H9 (cell line): ENCODE measurements at regions not wholly inside any gene's neighbourhood (a gene's known extent, or its start where the extent isn't known, plus 50 kb on each side); places are given as distances from the start of the nearest gene placed in this dataset.
A peak's percentile ranks its signal among the peaks of the same experiment; 100 is the strongest.

Experiments used
- DNase-seq: peaks from one replicate; pipeline ENCODE4 v3.0.0-alpha.2; 2017
- H2AFZ ChIP-seq: one replicate; pipeline ENCODE4 v1.6.1; 2013; ENCODE audit warnings: mild to moderate bottlenecking, low read length, control low read depth, moderate library complexity
- H2AK5ac ChIP-seq: 2 replicates; pipeline ENCODE4 v1.6.1; 2013; ENCODE audit warnings: low read length, control low read depth, mixed read lengths; ENCODE audit not compliant: insufficient read length
- H2BK120ac ChIP-seq: one replicate; pipeline ENCODE4 v1.6.1; 2013; ENCODE audit warnings: low read depth, mild to moderate bottlenecking, low read length, control low read depth, inconsistent platforms; ENCODE audit not compliant: poor library complexity, severe bottlenecking
- H2BK12ac ChIP-seq: 2 replicates; pipeline ENCODE4 v1.6.1; 2013; ENCODE audit warnings: low read length, control low read depth, mixed read lengths, low read depth; ENCODE audit not compliant: insufficient read length
- H2BK15ac ChIP-seq: 2 replicates; pipeline ENCODE4 v1.6.1; 2013; ENCODE audit warnings: low read depth, low read length, control low read depth
- H2BK20ac ChIP-seq: one replicate; pipeline ENCODE4 v1.6.1; 2013; ENCODE audit warnings: low read depth, mild to moderate bottlenecking, low read length, control low read depth, inconsistent platforms; ENCODE audit not compliant: poor library complexity, severe bottlenecking
- H2BK5ac ChIP-seq: 2 replicates; pipeline ENCODE4 v1.6.1; 2013; ENCODE audit warnings: low read length, control low read depth, mixed read lengths; ENCODE audit not compliant: insufficient read length
- H3K14ac ChIP-seq: 2 replicates; pipeline ENCODE4 v1.6.1; 2013; ENCODE audit warnings: low read length, control low read depth; ENCODE audit not compliant: insufficient read depth
- H3K18ac ChIP-seq: 2 replicates; pipeline ENCODE4 v1.6.1; 2013; ENCODE audit warnings: low read depth, mild to moderate bottlenecking, mixed read lengths, low read length, control low read depth; ENCODE audit not compliant: insufficient read length
- H3K23ac ChIP-seq: 2 replicates; pipeline ENCODE4 v1.6.1; 2013; ENCODE audit warnings: low read length, control low read depth, mixed read lengths, low read depth; ENCODE audit not compliant: insufficient read length
- H3K23me2 ChIP-seq: 2 replicates; pipeline ENCODE4 v1.6.1; 2013; ENCODE audit warnings: low read depth, mild to moderate bottlenecking, mixed read lengths, low read length, control low read depth; ENCODE audit not compliant: insufficient read length, poor library complexity, severe bottlenecking
- H3K27ac ChIP-seq: 2 replicates; pipeline ENCODE4 v1.5.1; 2013; ENCODE audit warnings: low read length, control low read depth, mixed read lengths, low read depth; ENCODE audit not compliant: insufficient read length
- H3K27me3 ChIP-seq: 2 replicates; pipeline ENCODE4 v1.6.1; 2013; ENCODE audit warnings: low read length, control low read depth, inconsistent platforms; ENCODE audit not compliant: insufficient read depth
- H3K4ac ChIP-seq: 2 replicates; pipeline ENCODE4 v1.6.1; 2013; ENCODE audit warnings: low read depth, mild to moderate bottlenecking, control low read depth, inconsistent platforms, low read length, moderate library complexity
- H3K4me1 ChIP-seq: 2 replicates; pipeline ENCODE4 v1.6.1; 2013; ENCODE audit warnings: low read length, control low read depth, inconsistent platforms; ENCODE audit not compliant: insufficient read depth
- H3K4me2 ChIP-seq: 2 replicates; pipeline ENCODE4 v1.6.1; 2013; ENCODE audit warnings: low read length, control low read depth, mixed read lengths; ENCODE audit not compliant: insufficient read length, insufficient read depth
- H3K56ac ChIP-seq: 2 replicates; pipeline ENCODE4 v1.6.1; 2013; ENCODE audit warnings: low read depth, mild to moderate bottlenecking, mixed read lengths, low read length, control low read depth; ENCODE audit not compliant: insufficient read length
- H3K79me1 ChIP-seq: 2 replicates; pipeline ENCODE4 v1.6.1; 2013; ENCODE audit warnings: low read depth, mild to moderate bottlenecking, moderate library complexity, low read length, control low read depth, inconsistent platforms; ENCODE audit not compliant: insufficient read depth, poor library complexity, severe bottlenecking
- H3K79me2 ChIP-seq: 2 replicates; pipeline ENCODE4 v1.6.1; 2013; ENCODE audit warnings: low read length, control low read depth, inconsistent platforms; ENCODE audit not compliant: insufficient read depth
- H3K9ac ChIP-seq: 2 replicates; pipeline ENCODE4 v1.6.1; 2013; ENCODE audit warnings: low read length, control low read depth, mixed read lengths; ENCODE audit not compliant: insufficient read length; ENCODE audit errors: extremely low read depth
- H3K9me3 ChIP-seq: one replicate; pipeline ENCODE4 v1.6.1; 2013; ENCODE audit warnings: low read depth, low read length, inconsistent platforms; ENCODE audit not compliant: control insufficient read depth
- H3T11ph ChIP-seq: one replicate; pipeline ENCODE4 v1.6.1; 2013; ENCODE audit warnings: mild to moderate bottlenecking, low read length, control low read depth, inconsistent platforms
- H4K20me1 ChIP-seq: one replicate; pipeline ENCODE4 v1.6.1; 2013; ENCODE audit not compliant: control insufficient read depth, insufficient read length, insufficient read depth
- H4K5ac ChIP-seq: 2 replicates; pipeline ENCODE4 v1.6.1; 2013; ENCODE audit warnings: low read depth, mild to moderate bottlenecking, mixed read lengths, low read length, control low read depth; ENCODE audit not compliant: insufficient read length
- H4K8ac ChIP-seq: replicated peaks from 2 replicates; pipeline ENCODE4 v1.6.1; 2013; ENCODE audit warnings: low read length, control low read depth, mixed read lengths, low read depth; ENCODE audit not compliant: insufficient read length
- H4K91ac ChIP-seq: 2 replicates; pipeline ENCODE4 v1.6.1; 2013; ENCODE audit warnings: low read depth, mild to moderate bottlenecking, moderate library complexity, mixed read lengths, low read length, control low read depth; ENCODE audit not compliant: insufficient read length
- H3K27ac Mint-ChIP-seq, 3 experiments: 2 replicates in 2 of 3; 3 replicates in 1 of 3; pipeline ENCODE4 v1.8.0; 2020 to 2021; ENCODE audit warnings: mixed read lengths in 3 of 3, mild to moderate bottlenecking in 1 of 3, moderate library complexity in 1 of 3
- H3K27me3 Mint-ChIP-seq: 2 replicates; pipeline ENCODE4 v1.8.0; 2021; ENCODE audit warnings: low read depth, mild to moderate bottlenecking, moderate library complexity, mixed read lengths
- H3K36me3 Mint-ChIP-seq, 3 experiments: 2 replicates in 2 of 3; 3 replicates in 1 of 3; pipeline ENCODE4 v1.8.0; 2020 to 2021; ENCODE audit warnings: low read depth in 3 of 3, mixed read lengths in 3 of 3; ENCODE audit not compliant: insufficient read depth in 1 of 3
- H3K4me1 Mint-ChIP-seq, 2 experiments: 2 replicates each; pipeline ENCODE4 v1.8.0; 2020; ENCODE audit warnings: mixed read lengths in 2 of 2
- H3K4me3 Mint-ChIP-seq, 2 experiments: 2 replicates in 1 of 2; 3 replicates in 1 of 2; pipeline ENCODE4 v1.8.0; 2020 to 2021; ENCODE audit warnings: mild to moderate bottlenecking in 2 of 2, mixed read lengths in 2 of 2, moderate library complexity in 1 of 2
- H3K9me3 Mint-ChIP-seq, 2 experiments: 2 replicates in 1 of 2; 3 replicates in 1 of 2; pipeline ENCODE4 v1.8.0; 2020; ENCODE audit warnings: mild to moderate bottlenecking in 2 of 2, mixed read lengths in 2 of 2, moderate library complexity in 1 of 2
- WGBS: extraction: QIAGEN DNeasy Blood & Tissue Kit; methylation state at CpG from one replicate; pipeline ENCODE4 v1.1.7; 2013; ENCODE audit warnings: missing lambda C conversion rate, low lambda C conversion rate, mixed read lengths; ENCODE audit not compliant: insufficient read length; ENCODE audit errors: extremely low coverage; 5-methylcytosine and 5-hydroxymethylcytosine counted together
- TF ChIP-seq, protein P1 (sequence below): fragments of 200-600 bp; sonication (generic); conservative IDR thresholded peaks from 3 replicates; pipeline ENCODE4 v1.8.0; 2021; ENCODE audit warnings: antibody characterized with exemption, mild to moderate bottlenecking

GRCh38 chr5:112109331-112110007 lies 309.6 kb downstream of the EPB41L4A start:
- no peak overlapping the region for H4K8ac ChIP-seq
- no peak overlapping the region for H4K5ac ChIP-seq
- no peak overlapping the region for H3K18ac ChIP-seq
- TF ChIP-seq, protein P1, sequence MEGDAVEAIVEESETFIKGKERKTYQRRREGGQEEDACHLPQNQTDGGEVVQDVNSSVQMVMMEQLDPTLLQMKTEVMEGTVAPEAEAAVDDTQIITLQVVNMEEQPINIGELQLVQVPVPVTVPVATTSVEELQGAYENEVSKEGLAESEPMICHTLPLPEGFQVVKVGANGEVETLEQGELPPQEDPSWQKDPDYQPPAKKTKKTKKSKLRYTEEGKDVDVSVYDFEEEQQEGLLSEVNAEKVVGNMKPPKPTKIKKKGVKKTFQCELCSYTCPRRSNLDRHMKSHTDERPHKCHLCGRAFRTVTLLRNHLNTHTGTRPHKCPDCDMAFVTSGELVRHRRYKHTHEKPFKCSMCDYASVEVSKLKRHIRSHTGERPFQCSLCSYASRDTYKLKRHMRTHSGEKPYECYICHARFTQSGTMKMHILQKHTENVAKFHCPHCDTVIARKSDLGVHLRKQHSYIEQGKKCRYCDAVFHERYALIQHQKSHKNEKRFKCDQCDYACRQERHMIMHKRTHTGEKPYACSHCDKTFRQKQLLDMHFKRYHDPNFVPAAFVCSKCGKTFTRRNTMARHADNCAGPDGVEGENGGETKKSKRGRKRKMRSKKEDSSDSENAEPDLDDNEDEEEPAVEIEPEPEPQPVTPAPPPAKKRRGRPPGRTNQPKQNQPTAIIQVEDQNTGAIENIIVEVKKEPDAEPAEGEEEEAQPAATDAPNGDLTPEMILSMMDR, result no peak
- no peak overlapping the region for H4K91ac ChIP-seq
- WGBS, result no CpG with 5 or more reads among the region's 4 CpGs
- no peaks in the 10 kb centered on the region for H3K36me3 Mint-ChIP-seq
- H2BK5ac ChIP-seq, result no peak overlapping the region
- H3K27ac ChIP-seq, result no peak overlapping the region
- H4K20me1 ChIP-seq, result no peaks in the 10 kb centered on the region
- no peak overlapping the region for H3K27ac Mint-ChIP-seq
- no peak overlapping the region for H3K23ac ChIP-seq
- no peaks in the 10 kb centered on the region for H3K9me3 Mint-ChIP-seq
- no peaks in the 10 kb centered on the region for H3K4me1 ChIP-seq
- H3K4me3 Mint-ChIP-seq, result no peak overlapping the region
- no peak overlapping the region for H2BK15ac ChIP-seq
- H3K27me3 ChIP-seq, result no peaks in the 10 kb centered on the region
- no peak overlapping the region for H3K4ac ChIP-seq
- no peak overlapping the region for H2BK120ac ChIP-seq
- no peak overlapping the region for H3K56ac ChIP-seq
- H3K14ac ChIP-seq, result no peak overlapping the region
- no peak overlapping the region for H2BK20ac ChIP-seq
- no peak overlapping the region for H3K4me2 ChIP-seq
- no peak overlapping the region for H3K9ac ChIP-seq
- H3K4me1 Mint-ChIP-seq, result peaks cover 2 to 4% of the 10 kb centered on the region in 2 experiments; a peak in 2 of 4 replicates
- no peak overlapping the region for H2AFZ ChIP-seq
- no peak overlapping the region for H3T11ph ChIP-seq
- no peaks in the 10 kb centered on the region for H3K9me3 ChIP-seq
- H3K79me2 ChIP-seq, result no peaks in the 10 kb centered on the region
- DNase-seq, result peak; percentile 78
- no peaks in the 10 kb centered on the region; the same call in 1 of the 2 replicates for H3K27me3 Mint-ChIP-seq
- no peak overlapping the region for H2AK5ac ChIP-seq
- H2BK12ac ChIP-seq, result no peak overlapping the region
- no peaks in the 10 kb centered on the region for H3K79me1 ChIP-seq
- no peaks in the 10 kb centered on the region for H3K23me2 ChIP-seq
